ENCODE measurements at regions not wholly inside any gene's neighbourhood (a gene's known extent, or its start where the extent isn't known, plus 50 kb on each side); places are given as distances from the start of the nearest gene placed in this dataset.

DNA sequence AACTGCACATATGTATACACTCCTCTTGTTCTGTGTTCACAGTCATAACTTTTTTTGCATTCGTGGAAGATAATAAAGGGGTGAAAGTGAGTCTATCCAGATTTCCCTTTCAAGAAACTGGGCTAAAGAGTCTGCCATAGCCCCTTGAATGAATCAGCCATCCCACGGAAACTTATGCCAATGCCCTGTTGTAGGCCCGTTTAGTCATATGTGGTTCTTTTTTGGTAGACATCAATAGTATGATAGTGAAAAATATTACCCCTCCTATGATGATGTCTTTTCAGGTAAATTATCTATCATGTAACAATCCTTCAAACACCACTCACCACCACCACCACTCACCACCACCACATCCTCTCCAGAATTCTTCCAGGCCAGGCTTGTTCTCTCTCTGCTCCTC lies 99.9 kb upstream of the MYLIP start:
- H3K9me3 ChIP-seq (replicated peaks in 1 of 2; ENCODE audit: control insufficient read depth in 1 of 2, insufficient read depth in 1 of 2, low read length in 2 of 2): peaks cover 5% of the 10 kb centered on the region in 2 donors
- no peaks in the 10 kb centered on the region for H4K20me1 ChIP-seq (ENCODE audit: insufficient read depth, low read length)
- DNase-seq: no peak
- 100% methylated on average over 1 of the region's 3 CpGs for WGBS (ENCODE audit: insufficient coverage)
- Mint-ChIP-seq H3K9me3 (peaks cover 7 to 18% (median 8%) of the 10 kb centered on the region in 7 donors), H3K4me1 (peaks cover 5% of the 10 kb centered on the region), H3K4me3 (no peak overlapping the region), H3K27me3 (ENCODE audit: low read depth in 3 of 3) (peaks cover 1 to 2% (median 1%) of the 10 kb centered on the region in 3 donors), H3K27ac (no peak overlapping the region), H3K36me3 (no peaks in the 10 kb centered on the region)
- no peaks in the 10 kb centered on the region for H3K27me3 ChIP-seq (ENCODE audit: control insufficient read depth in 2 of 2, insufficient read depth in 2 of 2, low read length in 2 of 2)
- no peak overlapping the region for H3K4me2 ChIP-seq (replicated peaks; ENCODE audit: extremely low read depth, low read length, poor library complexity, severe bottlenecking)
- no peak overlapping the region for H3K4me3 ChIP-seq (replicated peaks in 1 of 3; ENCODE audit: low read depth in 2 of 3, low read length in 3 of 3)
- H2AFZ ChIP-seq (ENCODE audit: insufficient read depth, low read depth, low read length, poor library complexity, severe bottlenecking): no peak overlapping the region
- H3K79me2 ChIP-seq (ENCODE audit: insufficient read depth, low read length): no peaks in the 10 kb centered on the region
- H3K4me1 ChIP-seq (ENCODE audit: control insufficient read depth in 1 of 2, insufficient read depth in 2 of 2, low read length in 2 of 2): no peaks in the 10 kb centered on the region
- intact Hi-C loops (cut with micrococcal nuclease): no loop called here
- TF ChIP-seq, protein P1, sequence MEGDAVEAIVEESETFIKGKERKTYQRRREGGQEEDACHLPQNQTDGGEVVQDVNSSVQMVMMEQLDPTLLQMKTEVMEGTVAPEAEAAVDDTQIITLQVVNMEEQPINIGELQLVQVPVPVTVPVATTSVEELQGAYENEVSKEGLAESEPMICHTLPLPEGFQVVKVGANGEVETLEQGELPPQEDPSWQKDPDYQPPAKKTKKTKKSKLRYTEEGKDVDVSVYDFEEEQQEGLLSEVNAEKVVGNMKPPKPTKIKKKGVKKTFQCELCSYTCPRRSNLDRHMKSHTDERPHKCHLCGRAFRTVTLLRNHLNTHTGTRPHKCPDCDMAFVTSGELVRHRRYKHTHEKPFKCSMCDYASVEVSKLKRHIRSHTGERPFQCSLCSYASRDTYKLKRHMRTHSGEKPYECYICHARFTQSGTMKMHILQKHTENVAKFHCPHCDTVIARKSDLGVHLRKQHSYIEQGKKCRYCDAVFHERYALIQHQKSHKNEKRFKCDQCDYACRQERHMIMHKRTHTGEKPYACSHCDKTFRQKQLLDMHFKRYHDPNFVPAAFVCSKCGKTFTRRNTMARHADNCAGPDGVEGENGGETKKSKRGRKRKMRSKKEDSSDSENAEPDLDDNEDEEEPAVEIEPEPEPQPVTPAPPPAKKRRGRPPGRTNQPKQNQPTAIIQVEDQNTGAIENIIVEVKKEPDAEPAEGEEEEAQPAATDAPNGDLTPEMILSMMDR (IDR thresholded peaks at IDR 0.05): no peak
- H3K36me3 ChIP-seq (replicated peaks in 1 of 2; ENCODE audit: control insufficient read depth in 1 of 2, insufficient read depth in 2 of 2, low read length in 2 of 2): no peaks in the 10 kb centered on the region
- H3K27ac ChIP-seq (ENCODE audit: low read depth in 1 of 2, low read length in 2 of 2): no peak overlapping the region
- H3K9ac ChIP-seq (ENCODE audit: insufficient read depth, low read length, poor library complexity, severe bottlenecking): no peak overlapping the region

DNA sequence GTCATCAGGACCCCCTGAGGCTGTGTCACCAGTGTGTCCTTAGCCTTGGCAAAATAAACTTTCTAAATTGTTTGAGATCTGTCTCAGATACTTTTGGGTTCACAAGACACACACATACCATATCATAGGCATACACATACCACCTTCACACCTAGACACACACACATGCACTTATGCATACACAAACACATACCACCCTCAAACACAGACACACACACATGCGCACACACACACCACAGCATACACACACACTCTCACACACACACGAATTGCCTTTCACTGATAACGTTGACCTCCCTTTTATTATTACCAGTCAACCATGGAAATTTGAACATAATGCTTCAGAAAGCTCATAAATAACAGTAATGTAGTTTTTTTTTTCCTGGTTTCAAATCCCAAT lies 108.6 kb upstream of the MYLIP start:
- H3K9ac ChIP-seq (ENCODE audit: insufficient read depth, low read length, poor library complexity, severe bottlenecking): no peak overlapping the region
- H3K4me3 Mint-ChIP-seq: no peak overlapping the region
- no peaks in the 10 kb centered on the region for H3K36me3 Mint-ChIP-seq
- H3K36me3 ChIP-seq (replicated peaks in 1 of 2; ENCODE audit: control insufficient read depth in 1 of 2, insufficient read depth in 2 of 2, low read length in 2 of 2): no peaks in the 10 kb centered on the region
- WGBS (ENCODE audit: insufficient coverage): 95% methylated on average over 2 of the region's 3 CpGs
- H3K9me3 ChIP-seq (replicated peaks in 1 of 2; ENCODE audit: control insufficient read depth in 1 of 2, insufficient read depth in 1 of 2, low read length in 2 of 2): no peaks in the 10 kb centered on the region
- H3K4me2 ChIP-seq (replicated peaks; ENCODE audit: extremely low read depth, low read length, poor library complexity, severe bottlenecking): no peak overlapping the region
- no peaks in the 10 kb centered on the region for H3K79me2 ChIP-seq (ENCODE audit: insufficient read depth, low read length)
- TF ChIP-seq, protein P1 (IDR thresholded peaks at IDR 0.05): no peak
- DNase-seq: no peak
- peaks cover 0 to 2% (median 2%) of the 10 kb centered on the region in 3 donors for H3K27me3 Mint-ChIP-seq (ENCODE audit: low read depth in 3 of 3)
- intact Hi-C loops (cut with micrococcal nuclease): no loop called here
- H3K27ac Mint-ChIP-seq: no peak overlapping the region
- H3K9me3 Mint-ChIP-seq: peaks cover 0 to 10% (median 0%) of the 10 kb centered on the region in 7 donors
- no peak overlapping the region for H3K27ac ChIP-seq (ENCODE audit: low read depth in 1 of 2, low read length in 2 of 2)
- peaks cover under 1% of the 10 kb centered on the region for H3K4me1 Mint-ChIP-seq
- no peaks in the 10 kb centered on the region for H3K4me1 ChIP-seq (ENCODE audit: control insufficient read depth in 1 of 2, insufficient read depth in 2 of 2, low read length in 2 of 2)
- no peaks in the 10 kb centered on the region for H4K20me1 ChIP-seq (ENCODE audit: insufficient read depth, low read length)
- no peaks in the 10 kb centered on the region for H3K27me3 ChIP-seq (ENCODE audit: control insufficient read depth in 2 of 2, insufficient read depth in 2 of 2, low read length in 2 of 2)
- H3K4me3 ChIP-seq (replicated peaks in 1 of 3; ENCODE audit: low read depth in 2 of 3, low read length in 3 of 3): no peak overlapping the region
- H2AFZ ChIP-seq (ENCODE audit: insufficient read depth, low read depth, low read length, poor library complexity, severe bottlenecking): no peak overlapping the region

All from CD14-positive monocyte (primary cell).